Stimulated activated naive CD4-positive, alpha-beta T cell treated with Interleukin-2 at 50 U/mL for 16 hours (primary cell): ENCODE measurements at regions not wholly inside any gene's neighbourhood (a gene's known extent, or its start where the extent isn't known, plus 50 kb on each side); places are given as distances from the start of the nearest gene placed in this dataset.

ENCODE experiments used
- DNase-seq: peaks from one replicate; lab custom pipeline; 2025; lab: John Stamatoyannopoulos, UW

DNA sequence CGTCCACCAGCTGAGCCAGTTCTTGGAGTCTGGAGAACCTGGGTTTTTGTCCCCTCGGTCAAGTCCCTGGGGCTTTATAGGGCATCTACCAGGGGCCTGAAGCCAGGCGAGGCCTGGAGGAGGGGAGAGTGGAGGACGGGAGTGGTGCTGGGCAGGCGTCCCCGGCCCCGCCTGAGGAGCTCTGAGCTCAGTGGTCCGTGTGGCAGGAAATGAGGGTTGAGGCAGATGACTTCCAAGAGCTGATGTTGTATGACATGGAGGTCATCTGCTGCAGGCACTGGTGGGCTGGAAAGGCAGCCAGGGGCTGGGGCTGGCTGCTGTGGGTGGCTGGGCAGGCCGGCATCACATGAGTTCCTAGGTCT lies 118.5 kb upstream of the HS6ST1 start:
- no peak for DNase-seq

DNA sequence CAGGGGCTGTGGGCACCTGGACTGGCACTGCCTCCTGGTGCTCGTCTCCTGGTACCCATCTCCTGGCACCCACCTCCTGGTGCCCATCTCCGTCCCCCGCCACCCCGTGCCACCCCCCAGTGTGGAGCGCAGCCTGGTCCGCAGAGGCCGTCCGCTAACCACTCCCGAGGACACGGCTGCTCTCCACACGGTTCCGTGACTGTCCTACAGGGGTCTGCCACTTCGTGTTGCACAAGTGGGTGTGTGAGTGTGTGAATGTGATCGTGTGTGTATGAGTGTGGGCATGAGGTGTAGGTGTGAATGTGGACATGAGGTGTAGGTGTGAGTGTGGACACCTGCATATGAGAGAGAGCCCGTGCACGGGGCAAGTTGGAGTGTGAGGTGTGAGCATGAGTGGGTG lies 119.4 kb upstream of the HS6ST1 start:
- no peak for DNase-seq

DNA sequence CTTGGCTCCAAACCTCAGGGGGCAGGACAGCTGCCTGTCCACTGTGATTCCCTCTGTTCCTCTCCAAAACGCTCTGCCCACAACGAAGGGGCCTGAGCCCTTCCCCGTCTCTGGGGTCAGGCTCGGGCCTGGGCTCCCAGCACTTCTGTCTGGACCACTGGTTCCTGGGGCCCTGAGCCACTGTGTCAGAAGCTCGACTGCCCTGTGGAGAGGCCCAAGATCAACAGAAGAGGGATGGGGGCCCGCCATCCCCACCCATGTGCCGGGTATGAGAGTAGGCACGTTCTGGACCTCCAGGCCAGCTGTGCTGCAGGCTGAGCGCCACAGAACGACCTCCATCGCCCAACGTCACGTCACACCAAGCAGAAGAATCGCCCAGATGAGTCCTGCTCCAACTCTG lies 119.9 kb upstream of the HS6ST1 start:
- no peak for DNase-seq

DNA sequence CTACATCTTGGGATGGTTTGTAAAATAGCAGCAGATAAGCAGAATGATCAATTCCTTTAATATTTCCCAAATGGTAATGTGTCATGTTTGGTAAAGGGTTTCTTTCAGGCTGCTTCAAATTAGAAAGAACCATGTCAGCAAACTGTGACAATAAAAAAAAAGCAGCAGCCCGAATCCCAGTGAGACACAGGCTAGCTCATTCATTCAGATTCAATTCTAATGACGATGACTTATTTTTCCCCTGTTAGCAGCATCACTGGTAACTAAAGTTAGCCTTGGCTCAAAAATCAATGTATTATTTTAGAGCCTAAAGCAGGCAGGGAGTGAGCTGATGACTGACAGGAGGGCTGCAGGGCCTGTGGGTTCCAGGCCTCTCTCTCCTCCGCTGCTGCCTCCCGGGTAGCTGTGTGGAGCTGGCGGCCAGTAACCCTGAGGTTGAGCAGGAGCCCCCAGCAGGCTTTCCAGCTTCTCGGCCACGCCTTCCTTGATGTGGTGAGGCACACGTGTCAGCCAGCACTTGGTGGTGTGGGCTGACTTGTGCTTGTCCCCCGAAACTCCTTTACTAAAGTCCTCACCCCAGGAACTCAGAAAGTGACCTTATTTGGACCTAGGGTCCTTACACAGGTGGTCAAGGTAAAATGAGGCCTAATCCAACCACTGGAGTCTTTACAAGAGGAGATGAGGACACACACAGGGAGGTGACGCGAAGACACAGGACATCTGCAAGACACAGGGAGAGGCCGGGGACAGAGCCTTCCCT lies 120.5 kb upstream of the HS6ST1 start:
- no peak for DNase-seq

DNA sequence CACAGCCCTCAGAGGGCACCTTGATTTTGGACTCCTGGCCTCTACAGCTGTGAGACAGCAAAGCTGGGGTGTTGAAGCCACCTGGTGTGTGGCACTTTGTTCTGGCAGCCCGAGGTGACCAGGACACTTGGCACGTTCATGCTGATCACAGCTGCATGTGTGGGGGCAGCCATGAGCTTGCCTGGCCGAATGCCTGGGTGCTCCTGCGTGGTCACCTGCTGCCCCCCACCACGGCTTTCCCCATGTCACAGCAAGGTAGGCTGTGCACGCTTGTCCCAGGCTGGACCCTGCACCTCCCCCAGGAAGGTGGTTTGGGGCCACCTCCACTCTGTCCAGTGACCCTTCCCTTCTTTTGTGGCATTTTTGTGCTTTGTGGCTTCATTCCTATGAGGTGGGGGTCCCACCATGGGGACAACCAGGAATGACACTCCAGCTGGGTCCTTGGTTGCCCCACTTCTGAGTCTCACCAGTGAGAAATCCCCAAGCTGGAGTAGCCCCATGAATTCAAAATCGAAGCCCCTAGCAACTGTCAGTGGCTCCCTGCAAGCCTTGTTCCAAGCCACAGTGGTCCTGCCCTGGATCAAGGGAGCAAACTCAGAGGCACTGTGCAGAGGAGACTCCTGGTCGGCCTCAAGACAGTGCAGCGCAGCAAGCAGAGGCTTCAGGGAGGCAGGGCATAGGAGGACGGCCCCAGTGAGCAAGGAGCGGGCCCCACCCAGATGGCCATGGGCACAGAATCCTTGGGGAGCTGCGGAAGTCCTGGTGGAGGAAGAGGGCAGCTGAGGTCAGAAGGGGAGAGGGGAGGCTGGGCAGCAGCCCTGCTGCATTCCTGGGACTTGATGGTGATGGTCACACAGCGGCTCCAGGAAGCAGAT lies 121.4 kb upstream of the HS6ST1 start:
- no peak for DNase-seq

DNA sequence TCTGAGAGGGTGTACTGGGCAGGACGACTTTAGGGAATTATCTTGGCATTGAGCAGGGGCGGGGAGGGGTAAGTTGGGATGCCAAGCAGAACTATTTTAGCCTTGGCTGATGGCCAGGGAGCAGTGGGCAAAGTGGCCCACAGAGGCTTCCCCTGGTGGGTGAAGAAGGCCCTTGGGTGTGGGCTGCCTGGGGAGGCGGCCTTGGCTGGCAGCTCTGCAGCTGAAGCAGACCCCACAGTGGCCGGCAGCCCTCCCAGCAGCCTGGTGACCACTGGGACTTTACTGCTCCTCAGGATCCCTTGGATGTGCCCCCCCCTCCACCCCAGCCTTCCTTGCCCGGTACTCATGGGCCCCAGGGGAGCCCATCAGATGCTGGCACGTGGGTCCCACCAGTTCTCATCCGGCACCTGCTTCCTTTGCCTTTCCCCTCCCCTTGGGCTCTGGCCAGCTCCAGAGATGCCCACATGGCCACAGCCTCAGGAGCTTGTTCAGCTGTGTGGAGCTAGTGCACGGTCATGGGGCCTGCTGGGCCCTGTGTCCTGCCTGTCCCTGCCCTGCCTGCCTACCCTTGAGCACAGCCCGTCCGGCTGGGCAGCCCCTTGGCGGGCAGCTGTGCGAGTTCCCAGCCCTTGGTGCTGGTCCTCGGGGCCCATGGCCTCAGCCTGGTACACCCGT lies 122.1 kb upstream of the HS6ST1 start:
- no peak for DNase-seq

DNA sequence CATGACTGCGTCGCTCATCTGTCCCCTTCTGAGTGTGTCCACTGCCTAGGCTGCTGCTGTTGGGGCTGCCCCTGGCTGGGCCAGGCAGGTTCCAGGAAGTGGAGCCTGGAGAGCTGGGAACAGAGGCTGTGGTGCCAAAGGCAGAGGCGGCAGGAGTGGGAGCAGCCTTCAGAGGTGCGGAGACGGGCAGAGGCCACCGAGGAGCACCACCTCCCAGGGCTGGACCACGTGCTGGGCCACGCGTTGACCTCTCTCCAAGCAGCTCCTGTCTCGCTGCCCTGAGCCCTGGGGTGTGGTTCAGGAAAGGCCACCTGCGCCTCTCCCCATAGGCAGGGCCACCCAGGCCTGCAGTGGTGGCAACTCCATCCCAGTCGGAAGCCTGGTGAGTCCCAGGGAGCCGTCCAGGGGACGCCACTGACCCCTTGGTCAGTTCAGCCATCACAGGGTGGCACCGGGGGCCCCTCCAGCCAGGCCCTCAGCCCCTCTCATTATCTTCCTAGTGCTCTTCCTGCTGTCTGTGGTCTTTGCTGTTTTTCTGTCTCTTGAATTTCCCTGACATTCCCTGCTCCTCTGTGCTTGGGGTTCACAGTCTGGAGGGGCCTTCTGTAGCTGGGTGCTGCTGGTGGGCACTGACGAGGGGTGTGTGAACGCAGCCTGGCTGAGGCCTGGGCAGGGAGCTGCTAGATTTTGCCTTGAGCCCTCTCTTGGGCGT lies 122.8 kb upstream of the HS6ST1 start:
- no peak for DNase-seq

DNA sequence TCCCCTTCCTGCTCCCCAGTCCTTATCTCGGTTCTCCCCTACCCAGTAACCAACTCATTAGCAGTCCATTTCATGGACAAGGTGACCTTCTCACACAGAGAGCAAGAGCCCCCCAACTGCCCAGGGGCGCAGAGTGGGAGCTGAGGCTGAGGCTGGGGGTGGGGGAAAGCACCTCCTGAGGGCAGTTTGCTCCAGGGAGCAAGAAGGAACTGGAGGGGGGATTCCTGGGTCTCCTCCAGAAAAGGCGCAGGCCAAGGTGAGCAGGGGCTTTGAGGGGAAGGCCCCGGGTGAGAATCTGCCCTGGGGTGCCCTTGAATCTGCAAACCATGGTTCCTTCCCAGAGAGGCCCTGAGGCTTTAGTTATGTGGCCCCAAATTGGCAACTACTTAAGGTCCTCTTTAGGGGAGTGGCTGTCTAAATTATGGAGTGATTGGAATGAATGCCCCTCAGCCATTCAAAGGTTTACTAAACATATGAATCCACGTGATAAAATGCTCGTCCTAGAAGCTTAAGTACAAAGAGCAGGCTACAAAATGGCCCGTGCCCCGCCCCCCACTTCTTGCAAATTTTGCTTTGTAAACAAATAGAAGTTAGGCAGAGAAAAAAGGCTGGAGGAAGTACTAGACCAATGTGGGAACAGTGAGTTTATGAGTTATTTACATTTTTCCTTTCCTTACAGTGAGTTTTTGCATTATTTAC lies 123.5 kb upstream of the HS6ST1 start:
- no peak for DNase-seq

DNA sequence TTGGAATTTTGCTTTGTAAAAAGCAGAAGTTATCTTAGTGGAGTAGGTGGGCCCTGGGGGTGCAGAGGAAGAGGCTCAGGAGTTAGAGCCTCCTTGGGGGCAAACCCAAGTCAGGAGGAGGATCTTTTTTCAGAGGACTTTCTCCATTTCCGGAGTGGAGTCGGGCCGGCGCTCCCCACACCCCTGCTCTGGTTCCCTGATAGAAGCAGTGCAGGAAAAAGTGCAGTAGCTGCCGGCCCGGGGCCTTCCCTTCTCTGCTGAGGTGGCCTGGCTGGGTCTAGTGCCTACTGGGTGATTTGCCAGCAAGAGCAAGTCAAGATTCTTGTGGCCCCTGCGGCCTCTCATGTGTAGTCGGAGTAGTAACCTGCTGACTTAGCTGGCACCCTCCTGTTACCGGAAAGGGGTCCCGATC lies 124.2 kb upstream of the HS6ST1 start:
- no peak for DNase-seq

DNA sequence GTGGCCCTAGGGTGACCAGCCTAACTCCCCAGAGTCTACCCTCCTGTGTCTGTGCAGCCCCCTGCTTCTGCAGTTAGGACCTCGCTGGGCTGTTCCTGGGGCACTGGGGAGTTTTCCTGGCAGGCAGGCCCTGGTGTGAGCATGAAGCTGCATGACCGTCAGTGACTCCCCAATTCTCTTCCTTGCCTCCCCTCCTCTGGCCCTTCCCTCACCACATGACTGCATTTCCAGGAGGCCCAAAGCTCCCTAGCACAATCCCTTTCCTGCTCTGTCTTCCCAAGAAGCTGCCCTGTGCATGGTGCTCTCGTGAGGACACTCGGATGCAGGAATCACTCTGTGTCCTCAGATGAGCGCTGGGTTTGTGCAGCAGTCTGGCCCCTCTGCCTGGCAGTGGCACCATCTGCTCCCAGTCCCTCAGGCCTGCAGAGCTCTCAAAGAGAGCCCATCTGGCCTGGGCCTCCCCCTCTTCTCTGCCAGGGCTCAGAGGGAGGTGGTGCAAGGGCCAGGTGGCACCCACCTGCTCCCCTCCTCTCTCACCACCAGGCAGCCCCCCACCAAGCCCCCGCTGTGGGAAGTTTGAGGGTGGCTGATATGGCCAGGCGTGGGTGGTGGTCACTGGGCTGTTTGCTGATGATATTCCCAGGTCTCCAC lies 125.6 kb upstream of the HS6ST1 start:
- no peak for DNase-seq

DNA sequence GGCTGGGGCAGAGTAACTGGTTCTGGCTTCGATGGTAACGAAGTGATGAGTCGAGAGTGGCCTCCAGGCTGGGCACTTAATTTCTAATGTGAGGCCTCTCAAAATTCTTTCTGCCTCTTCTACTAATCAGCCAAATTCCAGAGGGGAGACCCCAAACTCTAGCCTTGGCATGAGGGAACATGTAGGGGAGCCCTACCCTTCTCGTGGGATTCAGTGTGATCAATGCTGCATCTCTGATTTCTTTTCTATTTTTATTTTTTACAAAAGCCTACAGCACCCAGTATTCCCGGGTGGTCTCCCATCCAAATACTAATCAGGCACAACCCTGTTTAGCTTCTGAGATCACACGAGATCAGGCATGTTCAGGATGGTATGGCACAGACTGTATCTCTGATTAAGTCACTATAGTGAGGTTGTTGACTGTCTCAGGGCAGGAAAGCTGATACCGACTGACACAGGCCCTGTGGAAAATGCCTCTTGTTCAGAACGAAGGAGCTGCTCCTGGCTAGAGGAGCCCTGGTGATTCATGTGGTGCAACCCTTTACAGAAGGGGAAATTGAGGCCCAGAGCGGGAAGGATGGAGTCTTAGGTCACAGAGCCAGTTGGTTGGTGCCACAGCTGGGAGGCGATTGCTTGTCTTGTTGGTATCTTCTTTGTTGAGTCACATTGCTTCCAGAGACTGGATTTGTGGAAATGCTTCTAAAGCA lies 126.3 kb upstream of the HS6ST1 start:
- DNase-seq, result no peak

DNA sequence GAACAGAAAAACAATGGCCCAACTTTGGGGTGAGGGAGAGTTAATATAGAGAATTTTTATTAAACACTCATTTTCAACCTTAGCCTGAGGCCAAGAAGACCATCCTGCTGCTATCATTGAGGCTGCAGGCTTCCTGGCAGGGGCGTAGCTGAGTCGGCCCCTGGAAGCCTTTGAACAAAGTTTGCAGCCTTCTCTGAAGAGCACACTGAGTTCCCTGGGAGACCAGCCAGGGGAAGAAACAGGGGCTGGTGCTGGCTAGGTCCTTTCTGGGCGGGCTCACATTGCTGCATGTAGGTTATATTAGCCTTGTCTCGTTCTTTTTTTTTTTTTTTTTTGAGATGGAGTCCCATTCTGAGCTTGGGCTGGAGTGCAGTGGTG lies 126.8 kb upstream of the HS6ST1 start:
- DNase-seq, result no peak

DNA sequence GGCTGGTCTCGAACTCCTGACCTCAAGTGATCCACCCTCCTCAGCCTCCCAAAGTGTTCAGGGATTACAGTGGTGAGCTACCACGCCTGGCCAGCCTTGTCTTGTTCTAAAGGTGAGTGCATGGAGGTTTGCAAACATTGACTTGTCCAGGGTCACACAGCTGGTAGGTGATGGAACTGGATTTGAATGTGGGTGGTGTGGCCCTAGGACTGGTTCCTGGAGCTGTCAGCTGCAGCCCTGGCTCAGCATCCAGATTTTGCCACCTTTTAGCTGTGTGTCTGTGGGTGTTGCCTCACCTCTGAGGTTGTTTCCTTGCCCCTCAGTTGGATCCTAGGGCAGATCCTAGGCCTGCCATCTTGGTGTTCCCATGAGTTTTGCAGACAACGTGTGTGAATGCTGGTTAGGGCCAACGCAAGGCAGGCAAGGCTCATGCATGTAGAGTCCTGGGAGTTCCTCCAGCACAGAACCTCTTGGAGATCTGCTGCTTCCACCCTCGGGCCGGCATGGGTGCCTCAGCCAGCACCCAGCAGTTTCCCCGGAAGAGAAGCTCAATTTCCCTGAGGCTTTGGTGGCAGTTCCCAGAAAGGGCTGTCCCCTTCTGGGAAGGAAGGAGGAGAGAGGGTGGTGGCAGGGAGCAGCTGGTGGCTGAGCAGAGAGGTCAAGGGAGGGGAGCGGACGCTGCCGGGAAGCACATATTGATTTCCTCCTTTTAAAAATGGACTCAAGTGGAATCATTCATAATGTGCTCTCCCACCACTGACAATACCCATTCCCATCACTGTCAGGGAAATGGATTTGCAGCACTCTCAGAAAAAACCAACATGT lies 127.6 kb upstream of the HS6ST1 start:
- DNase-seq, result no peak

DNA sequence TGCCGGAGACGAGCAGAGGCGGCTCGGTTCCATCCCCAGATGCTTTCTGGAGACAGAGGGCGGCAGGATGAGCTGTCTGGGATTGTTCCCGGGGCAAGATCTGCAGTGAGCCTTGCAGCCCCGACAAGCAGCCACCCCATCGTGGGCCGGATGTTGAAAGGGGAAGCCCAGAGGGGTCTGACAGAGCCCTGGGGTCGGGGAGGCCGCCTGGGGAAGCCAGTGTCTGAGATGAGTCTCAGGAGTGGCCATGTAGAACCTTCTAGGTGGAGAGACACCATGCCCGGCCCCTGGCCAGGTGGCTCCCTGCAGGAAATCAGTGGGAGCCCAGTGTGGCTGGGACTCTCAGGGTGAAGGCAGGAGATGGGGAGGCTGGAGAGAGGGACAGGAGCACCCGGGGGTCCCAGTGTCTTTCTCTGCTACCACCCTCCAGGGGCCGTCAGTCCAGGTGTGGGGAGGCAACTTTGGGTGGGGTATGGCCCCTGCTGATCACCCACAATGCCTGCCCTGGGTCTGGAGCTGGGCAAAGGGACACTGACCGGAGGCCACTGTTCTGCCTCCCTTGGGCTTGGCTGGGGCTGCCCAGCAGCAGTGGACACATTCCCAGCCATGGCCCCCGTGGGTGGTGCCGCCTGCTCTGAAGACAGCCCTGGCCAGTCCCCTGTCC lies 128.3 kb upstream of the HS6ST1 start:
- no peak for DNase-seq

DNA sequence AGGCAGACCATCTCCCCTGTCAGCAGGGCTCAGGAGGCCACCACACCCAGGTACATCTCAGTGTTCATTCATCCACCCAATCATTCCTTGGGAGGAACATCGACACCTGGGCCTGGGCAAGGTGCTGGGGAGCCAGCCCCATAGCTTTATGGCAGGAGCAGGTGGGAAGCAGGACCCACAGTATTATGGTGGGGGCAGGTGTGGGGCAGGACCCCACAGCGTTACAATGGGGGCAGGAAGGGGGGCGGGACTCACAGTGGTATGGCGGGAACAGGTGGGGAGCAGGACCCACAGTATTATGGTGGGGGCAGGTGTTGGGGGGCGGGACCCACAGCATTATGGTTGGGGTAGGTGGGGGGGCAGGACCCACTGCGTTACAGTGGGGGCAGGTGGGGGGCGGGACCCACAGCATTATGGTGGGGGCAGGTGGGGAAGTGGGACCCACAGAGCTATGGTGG lies 128.9 kb upstream of the HS6ST1 start:
- no peak for DNase-seq

DNA sequence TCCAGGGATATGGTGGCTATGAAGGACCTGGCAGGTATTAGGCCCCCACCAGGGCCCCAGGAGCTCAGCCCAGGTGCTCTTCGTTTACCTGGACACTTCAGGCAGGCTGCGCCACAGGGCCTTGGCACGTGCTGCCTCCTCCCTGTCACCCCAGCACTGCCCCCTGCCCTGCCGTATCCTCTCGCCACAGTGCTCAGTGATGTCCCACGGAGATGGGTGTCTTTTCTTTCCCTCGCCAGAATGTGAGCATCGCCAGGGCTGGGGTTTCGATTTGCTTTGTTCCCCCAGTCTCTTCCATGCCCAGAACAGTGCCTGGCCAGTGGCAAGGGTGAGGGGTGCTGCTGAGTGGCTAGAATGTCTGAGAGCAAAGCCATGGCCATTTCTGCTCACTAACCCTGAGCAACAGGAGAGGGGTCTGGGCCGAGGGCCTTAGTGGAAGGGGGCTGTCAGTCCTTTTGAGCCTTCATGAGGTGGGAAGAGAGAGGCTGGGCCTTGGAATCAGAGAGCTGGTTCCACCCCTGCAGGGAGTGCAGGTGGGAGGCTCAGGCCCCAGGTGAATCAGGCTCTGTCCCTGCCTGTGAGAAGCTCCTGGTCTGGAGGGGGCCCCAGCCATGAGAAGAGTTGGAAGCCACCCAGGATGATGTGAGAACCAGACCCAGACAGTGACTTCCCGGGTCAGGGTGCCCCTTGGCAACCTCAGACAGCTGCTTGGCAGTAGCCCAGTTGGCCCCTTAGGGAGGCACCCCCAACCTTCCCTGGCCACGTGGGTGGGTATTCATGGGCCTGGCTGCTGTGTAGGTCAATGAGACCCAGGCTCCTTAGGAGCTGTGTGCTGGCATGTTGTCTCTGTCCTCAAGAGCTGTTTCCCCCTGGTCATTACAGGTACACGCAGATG lies 129.9 kb upstream of the HS6ST1 start:
- DNase-seq, result no peak

DNA sequence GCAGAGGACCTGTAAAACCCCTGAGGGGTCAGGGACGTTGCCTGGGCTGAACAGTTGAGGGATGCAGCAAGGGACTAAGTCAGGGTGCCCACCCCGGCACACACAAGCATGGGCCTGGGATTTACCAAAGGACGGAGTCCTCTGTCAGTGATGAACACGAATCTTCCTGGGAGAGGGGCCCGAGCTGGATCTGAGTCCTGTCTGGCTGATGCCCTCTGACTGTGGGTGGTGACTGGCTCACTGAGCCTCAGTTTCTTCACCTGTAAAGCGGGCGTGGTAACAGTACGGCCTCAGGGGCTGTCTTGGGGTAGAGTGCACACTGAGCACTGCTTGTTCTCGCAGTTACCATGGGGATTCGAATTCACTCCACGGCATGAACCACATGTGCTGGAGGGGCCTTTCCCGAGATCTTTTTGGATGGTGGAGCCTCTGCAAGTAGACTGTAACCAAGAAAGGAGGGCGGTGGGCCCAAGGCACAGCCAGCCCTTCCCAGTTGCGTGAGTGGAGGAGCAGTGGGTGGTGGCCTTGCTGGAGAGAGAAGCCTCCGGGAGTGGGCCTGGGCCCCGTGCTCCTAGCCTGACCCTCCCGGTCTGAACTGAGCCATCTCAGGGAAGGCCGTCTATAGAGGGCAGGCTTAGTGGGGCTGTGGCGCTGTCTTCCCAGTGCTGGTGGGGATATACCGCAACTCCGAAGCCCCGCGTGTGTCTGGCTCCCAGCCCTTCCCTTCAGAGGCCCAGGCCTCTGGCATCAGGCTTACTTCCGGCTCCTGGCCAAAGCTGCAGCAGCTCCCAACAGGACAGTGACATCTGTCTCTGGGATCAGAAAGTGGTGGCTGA lies 130.8 kb upstream of the HS6ST1 start:
- DNase-seq, result no peak
